ENCODE measurements at regions not wholly inside any gene's neighbourhood (a gene's known extent, or its start where the extent isn't known, plus 50 kb on each side); places are given as distances from the start of the nearest gene placed in this dataset.

DNA sequence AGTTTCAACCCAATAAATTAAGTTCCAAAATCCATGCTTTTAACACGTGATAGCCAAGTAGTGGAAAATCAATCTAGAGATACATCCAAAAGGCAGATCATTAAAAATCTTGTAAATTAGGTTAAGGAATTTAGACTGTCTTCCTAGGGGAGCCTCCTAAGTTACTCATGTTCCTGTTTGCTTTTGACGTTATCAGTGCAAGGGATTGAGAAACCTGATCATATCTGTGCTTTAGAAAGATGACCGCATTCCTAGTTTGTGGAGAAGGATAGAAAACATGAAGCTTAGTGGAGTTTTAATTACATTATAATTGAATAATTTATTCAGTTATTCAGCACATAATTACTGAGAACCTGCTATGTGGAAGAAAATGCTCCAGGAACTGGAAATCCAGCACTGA, 251.0 kb upstream of the ARGLU1 start:
- TF ChIP-seq JUND (IDR thresholded peaks at IDR 0.05; ENCODE audit: low read depth), result no peak
- DNase-seq (ENCODE audit: low read depth in 1 of 2, low spot score in 1 of 2), result peak in 1 of 2 experiments; percentile 15
- in situ Hi-C loops (cut with HindIII; ENCODE audit: low pct_unique_long_range_greater_than_20kb, low sequenced_read_pairs), result no loop called here

DNA sequence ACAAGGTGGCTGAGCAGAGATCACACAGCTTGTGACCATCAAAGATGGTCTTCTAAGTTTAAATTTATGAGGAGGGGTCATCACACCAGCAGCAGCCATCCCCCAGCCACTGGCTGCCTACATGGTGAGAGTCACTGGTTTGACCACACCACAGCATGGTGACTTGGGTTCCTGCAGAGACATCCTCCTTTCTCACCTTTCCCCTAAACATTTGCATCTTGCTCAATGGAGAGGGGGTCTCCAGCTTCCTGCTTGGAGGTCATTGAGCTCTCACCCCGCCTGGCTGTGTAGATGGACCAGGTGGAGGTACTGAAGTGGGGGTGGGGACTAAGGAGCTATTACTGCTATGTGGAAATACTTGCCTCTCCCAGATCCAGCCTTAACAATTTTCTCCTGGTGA, 247.6 kb upstream of the ARGLU1 start:
- in situ Hi-C loops (cut with HindIII; ENCODE audit: low pct_unique_long_range_greater_than_20kb, low sequenced_read_pairs), result no loop called here
- no peak for DNase-seq (ENCODE audit: low read depth in 1 of 2, low spot score in 1 of 2)
- TF ChIP-seq JUND (IDR thresholded peaks at IDR 0.05; ENCODE audit: low read depth), result no peak

DNA sequence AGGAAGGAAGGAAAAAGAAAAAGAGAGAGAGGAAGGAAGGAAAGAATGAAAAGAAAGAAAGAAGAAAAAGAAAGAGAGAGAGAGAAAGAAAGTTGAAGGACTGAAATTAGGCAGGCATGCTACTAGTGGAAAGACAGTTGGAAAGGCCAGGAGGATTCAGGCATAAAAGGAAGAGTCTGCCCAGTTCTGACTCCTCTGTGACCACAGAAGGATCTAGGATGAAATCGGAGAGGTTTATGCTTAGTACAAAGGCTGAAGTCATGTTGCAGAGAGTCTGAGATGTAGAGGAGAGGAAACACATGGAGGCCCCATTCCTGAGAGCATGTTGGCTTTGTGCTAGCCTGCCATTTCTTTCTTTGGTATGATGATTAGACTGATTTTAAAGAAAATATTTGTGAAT, 246.5 kb upstream of the ARGLU1 start:
- in situ Hi-C loops (cut with HindIII; ENCODE audit: low pct_unique_long_range_greater_than_20kb, low sequenced_read_pairs), result no loop called here
- DNase-seq (ENCODE audit: low read depth in 1 of 2, low spot score in 1 of 2), result no peak
- TF ChIP-seq JUND (IDR thresholded peaks at IDR 0.05; ENCODE audit: low read depth), result no peak

DNA sequence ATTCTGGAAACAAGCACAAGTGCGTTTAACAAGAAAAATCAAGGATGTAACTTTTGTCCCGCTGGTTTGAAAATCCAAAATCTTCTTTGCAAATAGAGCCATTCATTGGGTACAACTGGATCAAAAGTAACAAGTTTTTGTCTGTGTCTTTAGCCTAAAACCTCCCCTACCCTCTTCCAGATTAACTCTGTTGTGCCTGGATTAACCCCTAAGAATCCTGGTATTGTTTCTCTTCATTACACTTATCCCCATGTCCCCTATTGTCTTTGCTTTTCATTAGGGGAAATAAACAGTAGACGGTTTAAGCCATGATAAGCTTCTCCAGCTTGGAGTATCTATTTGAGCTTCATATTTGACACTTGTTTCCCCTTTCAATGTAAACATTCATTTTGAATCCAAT, 242.1 kb upstream of the ARGLU1 start:
- TF ChIP-seq JUND (IDR thresholded peaks at IDR 0.05; ENCODE audit: low read depth), result no peak
- DNase-seq (ENCODE audit: low read depth in 1 of 2, low spot score in 1 of 2), result no peak
- in situ Hi-C loops (cut with HindIII; ENCODE audit: low pct_unique_long_range_greater_than_20kb, low sequenced_read_pairs), result no loop called here

DNA sequence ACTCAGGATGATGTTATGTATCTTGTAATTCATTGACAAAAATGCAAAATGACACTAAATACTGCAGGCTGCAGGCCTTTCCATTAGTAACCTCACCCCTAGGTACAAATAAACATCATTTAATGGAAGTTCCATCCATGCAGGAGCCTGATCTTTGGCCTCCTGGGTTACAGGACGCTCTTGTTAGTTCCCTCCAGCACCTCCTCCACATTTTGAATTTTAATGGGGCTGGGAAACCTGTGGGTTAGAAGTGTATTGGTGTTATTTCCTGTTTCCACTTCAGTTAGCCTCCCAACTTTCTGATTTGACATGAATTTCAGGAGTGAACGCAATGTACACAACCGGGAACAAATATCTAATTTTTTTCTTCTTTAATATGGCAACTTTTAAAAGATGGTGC, 237.1 kb upstream of the ARGLU1 start:
- DNase-seq (ENCODE audit: low read depth in 1 of 2, low spot score in 1 of 2), result no peak
- in situ Hi-C loops (cut with HindIII; ENCODE audit: low pct_unique_long_range_greater_than_20kb, low sequenced_read_pairs), result no loop called here
- TF ChIP-seq JUND (IDR thresholded peaks at IDR 0.05; ENCODE audit: low read depth), result no peak

DNA sequence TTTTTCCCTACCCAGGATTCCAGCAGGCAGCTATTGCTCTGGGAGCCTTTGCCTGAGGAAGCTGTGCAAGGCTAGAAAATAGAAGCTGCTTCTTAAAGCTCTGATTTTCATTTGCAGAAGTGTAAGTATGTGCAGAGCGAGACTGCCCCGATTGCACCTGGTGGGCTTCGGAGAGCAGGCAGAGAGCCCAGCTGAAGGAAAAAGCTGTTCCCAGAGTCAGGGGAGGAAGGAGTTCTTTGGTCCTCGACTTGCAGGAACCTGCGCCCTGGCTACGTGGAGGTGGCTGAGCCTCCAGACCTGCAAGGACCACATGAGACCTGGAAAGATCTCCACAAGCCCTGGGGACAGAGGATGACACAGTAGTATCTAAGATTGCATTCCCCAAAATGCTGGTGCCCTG, 235.0 kb upstream of the ARGLU1 start:
- no peak for DNase-seq (ENCODE audit: low read depth in 1 of 2, low spot score in 1 of 2)

DNA sequence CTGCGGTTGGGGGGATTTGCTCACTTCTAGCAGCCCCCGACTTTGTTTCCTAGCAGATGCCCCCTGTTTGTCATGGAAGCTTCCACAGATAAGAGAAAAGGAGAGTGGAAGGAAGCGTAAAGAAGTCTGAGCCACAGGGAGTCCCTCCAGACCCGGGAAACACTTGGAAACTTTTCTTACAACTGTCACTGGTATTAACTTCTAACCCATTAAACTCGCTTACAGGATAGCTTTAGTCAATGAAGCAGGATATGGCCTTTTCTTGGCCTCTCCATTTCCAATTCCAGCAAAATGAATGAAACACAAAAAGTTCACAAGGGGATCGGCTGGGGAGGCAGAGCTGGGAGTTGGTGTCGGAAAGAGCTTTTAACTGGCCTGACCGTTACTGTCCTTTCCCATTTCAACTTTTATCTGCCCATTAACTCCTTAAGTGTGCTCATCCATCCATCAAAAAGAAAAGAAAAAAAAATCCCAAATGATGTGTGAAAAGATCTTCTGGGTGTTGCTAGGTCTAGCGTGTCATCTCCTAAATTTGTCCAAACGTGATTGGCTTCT, 231.9 kb upstream of the ARGLU1 start:
- in situ Hi-C loops (cut with HindIII; ENCODE audit: low pct_unique_long_range_greater_than_20kb, low sequenced_read_pairs), result no loop called here
- no peak for DNase-seq (ENCODE audit: low read depth in 1 of 2, low spot score in 1 of 2)
- no peak for TF ChIP-seq JUND (IDR thresholded peaks at IDR 0.05; ENCODE audit: low read depth)

More for the DNA sequence above, 235.0 kb upstream of the ARGLU1 start:
- in situ Hi-C loops (cut with HindIII; ENCODE audit: low pct_unique_long_range_greater_than_20kb, low sequenced_read_pairs), result no loop called here
- no peak for TF ChIP-seq JUND (IDR thresholded peaks at IDR 0.05; ENCODE audit: low read depth)

DNA sequence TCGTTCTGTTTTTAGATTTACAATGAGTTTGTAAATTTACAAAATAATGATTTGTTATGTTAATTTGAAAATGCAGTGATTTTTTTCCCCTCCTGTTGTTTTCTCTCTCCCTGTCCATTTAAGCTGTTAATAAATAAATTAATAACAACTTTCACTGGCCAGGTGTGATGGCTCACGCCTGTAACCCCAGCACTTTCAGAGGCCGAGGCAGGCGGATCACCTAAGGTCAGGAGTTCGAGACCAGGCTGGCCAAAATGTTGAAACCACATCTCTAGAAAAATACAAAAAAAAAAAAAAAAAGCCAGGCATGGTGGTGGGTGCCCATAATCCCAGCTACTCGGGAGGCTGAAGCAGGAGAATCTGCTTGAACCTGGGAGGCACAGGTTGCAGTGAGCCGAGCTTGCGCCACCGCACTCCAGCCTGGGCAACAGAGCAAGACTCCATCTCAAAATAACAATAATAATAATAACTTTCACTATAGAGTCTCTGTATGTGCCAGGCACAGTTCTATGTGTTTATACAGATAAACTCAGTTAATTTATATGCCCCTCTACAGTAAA, 229.2 kb upstream of the ARGLU1 start:
- in situ Hi-C loops (cut with HindIII; ENCODE audit: low pct_unique_long_range_greater_than_20kb, low sequenced_read_pairs), result no loop called here
- TF ChIP-seq JUND (IDR thresholded peaks at IDR 0.05; ENCODE audit: low read depth), result no peak
- no peak for DNase-seq (ENCODE audit: low read depth in 1 of 2, low spot score in 1 of 2)

DNA sequence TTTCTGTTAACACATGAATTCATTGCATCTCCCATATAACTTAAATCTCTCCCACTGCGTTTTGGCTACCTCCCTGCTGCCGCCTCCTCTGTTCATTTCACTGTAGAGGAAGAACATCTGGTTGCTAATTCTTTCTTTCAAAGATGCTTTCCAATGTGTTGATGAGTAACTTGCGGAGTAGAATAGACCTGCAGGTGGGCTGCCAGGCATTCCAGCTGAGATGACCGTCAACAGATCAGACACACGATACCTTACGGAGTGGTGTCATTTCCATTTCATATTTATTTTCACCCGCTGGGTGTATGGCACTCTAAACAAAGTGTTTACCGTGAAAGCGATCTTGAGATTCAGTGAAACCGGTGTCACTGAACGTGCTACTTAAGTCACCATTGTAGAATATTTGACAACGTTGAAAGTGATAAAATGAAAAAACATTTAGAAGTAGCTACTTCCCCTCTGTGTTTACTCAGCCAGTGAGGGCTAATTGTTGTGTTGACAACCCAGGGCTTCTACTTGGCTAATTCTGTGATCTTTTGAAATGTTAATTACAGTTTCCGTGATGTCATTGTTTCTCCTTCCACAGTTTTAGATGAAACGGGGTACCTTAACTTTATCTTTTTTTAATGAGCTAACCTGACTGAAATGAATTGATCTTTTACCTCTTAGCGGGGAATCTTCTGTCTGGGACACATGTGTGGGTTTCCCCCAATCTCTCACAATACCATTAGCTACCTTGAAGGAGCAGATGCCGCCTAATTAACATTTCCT, 228.5 kb upstream of the ARGLU1 start:
- in situ Hi-C loops (cut with HindIII; ENCODE audit: low pct_unique_long_range_greater_than_20kb, low sequenced_read_pairs), result no loop called here
- DNase-seq (ENCODE audit: low read depth in 1 of 2, low spot score in 1 of 2), result peak in 1 of 2 experiments; percentile 30
- TF ChIP-seq JUND (IDR thresholded peaks at IDR 0.05; ENCODE audit: low read depth), result no peak

DNA sequence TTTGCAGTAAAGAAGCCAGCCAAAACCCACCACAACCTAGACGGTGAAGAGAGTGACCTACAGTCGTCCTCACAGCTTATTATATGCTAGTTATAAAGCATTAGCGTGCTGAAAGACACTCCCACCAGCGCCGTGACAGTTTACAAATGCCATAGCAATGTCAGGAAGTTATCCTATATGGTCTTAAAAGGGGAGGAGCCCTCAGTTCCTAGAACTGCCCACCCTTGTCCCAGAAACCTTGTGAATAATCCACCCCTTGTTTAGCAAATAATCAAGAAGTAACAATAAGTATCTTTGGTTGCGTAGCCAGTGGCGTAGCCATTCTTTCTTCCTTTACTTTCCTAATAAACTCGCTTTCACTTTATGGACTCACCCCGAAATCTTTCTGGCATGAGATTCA, 227.9 kb upstream of the ARGLU1 start:
- DNase-seq (ENCODE audit: low read depth in 1 of 2, low spot score in 1 of 2), result no peak
- TF ChIP-seq JUND (IDR thresholded peaks at IDR 0.05; ENCODE audit: low read depth), result no peak
- in situ Hi-C loops (cut with HindIII; ENCODE audit: low pct_unique_long_range_greater_than_20kb, low sequenced_read_pairs), result no loop called here

DNA sequence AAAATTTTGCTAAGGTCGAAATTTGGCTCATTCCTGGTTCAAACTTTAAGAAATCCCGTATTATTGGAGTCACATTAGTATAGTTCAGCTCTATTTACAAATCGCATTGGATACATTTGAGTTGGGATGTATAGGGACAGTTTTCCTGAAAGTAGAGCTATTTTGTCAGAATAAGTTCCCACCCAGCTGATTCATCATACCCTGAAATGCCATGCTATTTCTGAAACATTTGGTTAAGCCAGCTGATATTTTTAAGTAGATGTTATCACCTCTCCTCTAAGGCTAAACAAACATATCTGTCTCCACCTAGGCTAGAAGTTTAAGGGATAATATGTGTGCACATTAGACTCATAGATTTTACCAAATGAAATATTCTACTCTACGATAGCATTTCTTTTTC, 226.2 kb upstream of the ARGLU1 start:
- in situ Hi-C loops (cut with HindIII; ENCODE audit: low pct_unique_long_range_greater_than_20kb, low sequenced_read_pairs), result no loop called here
- TF ChIP-seq JUND (IDR thresholded peaks at IDR 0.05; ENCODE audit: low read depth), result no peak
- DNase-seq (ENCODE audit: low read depth in 1 of 2, low spot score in 1 of 2), result no peak

DNA sequence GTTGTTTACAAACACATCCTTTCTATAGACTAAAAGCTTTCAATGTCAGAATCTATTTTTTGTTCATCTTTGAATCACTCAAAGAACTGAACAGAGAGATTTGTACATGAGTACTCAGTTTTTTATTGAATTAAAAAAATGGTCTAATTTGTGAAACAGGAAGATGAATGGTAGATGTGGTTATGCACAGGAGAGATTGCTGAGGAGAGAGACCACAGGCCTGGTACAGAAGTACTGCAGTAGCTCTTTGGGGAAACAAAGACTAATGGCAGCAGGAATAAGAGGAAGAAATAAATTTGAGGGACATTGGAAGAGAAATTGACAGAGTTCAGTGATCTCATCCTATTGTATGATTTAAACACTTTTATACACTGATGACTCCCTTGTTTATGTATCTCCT, 222.0 kb upstream of the ARGLU1 start:
- no peak for DNase-seq (ENCODE audit: low read depth in 1 of 2, low spot score in 1 of 2)
- in situ Hi-C loops (cut with HindIII; ENCODE audit: low pct_unique_long_range_greater_than_20kb, low sequenced_read_pairs), result no loop called here
- TF ChIP-seq JUND (IDR thresholded peaks at IDR 0.05; ENCODE audit: low read depth), result no peak

DNA sequence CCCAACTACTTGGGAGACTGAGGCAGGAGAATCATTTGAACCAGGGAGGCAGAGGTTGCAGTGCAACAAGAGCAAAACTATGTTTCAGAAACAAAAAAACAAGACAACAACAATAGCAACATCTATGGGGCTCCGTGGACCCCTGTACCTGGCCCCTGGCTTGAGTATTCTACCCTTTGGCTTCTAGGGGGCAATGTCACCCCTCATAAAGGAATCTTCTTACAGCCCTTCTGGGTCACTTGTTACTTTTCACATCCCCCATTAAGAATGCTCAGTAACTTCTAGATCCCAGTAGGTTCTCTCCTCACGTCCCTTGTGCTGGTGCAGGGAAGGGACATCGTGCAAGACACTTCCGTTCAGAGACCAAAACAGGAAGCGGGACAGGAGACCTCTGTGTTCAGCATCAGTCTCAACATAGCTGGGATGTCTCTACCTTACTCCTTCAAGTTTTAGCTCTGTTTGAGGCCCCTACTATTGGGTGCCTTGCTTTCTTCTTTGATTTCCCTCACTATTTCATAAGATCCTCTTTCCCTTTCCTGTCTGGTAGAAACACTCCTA, 218.1 kb upstream of the ARGLU1 start:
- in situ Hi-C loops (cut with HindIII; ENCODE audit: low pct_unique_long_range_greater_than_20kb, low sequenced_read_pairs), result no loop called here
- no peak for DNase-seq (ENCODE audit: low read depth in 1 of 2, low spot score in 1 of 2)
- TF ChIP-seq JUND (IDR thresholded peaks at IDR 0.05; ENCODE audit: low read depth), result no peak
